HepG2 (cell line): ENCODE measurements at regions not wholly inside any gene's neighbourhood (a gene's known extent, or its start where the extent isn't known, plus 50 kb on each side); places are given as distances from the start of the nearest gene placed in this dataset.

ENCODE experiments used
- ATAC-seq: fragments of 200-7000 bp; cut with Tn5 transposase; 3 replicates; pipeline ENCODE4 v1.9.1; 2020; ENCODE audit warnings: mild to moderate bottlenecking, moderate library complexity
- BruUV-seq: library from RNA; stranded (reverse); fragments of 400-500 nt; replicated peaks from 2 replicates; lab custom pipeline; 2021; lab: Mats Ljungman, UMichigan
- CTCF ChIA-PET: fragments of 300-600 bp; formaldehyde crosslinking; extraction: SDS; loops from one replicate; lab custom pipeline; 2021; ENCODE audit warnings: low total read pairs, inconsistent platforms, low intra/inter-chr PET ratio; lab: Yijun Ruan, JAX
- POLR2A ChIA-PET: fragments of 350-600 bp; sonication (Branson Sonifier 250); formaldehyde crosslinking; loops from one replicate; lab custom pipeline; 2020; ENCODE audit warnings: antibody characterized with exemption, inconsistent platforms; lab: Yijun Ruan, JAX
- DNase-seq: peaks from one replicate; pipeline ENCODE4 v3.0.0-alpha.2; 2015; ENCODE audit warnings: low spot score
- FAIRE-seq: peaks from 3 replicates; lab custom pipeline; 2011; peaks lifted over from hg19 to GRCh38; lab: Jason Lieb, UNC
- H2AFZ ChIP-seq: one replicate; pipeline ENCODE4 v1.6.1; 2011; ENCODE audit warnings: low read length, inconsistent platforms
- H3K27ac ChIP-seq: fragments of 300-600 bp; 3 replicates; pipeline ENCODE4 v1.8.0; 2011; ENCODE audit warnings: mixed run types, mild to moderate bottlenecking, mixed read lengths, low read length, inconsistent platforms; ENCODE audit not compliant: insufficient read depth; ENCODE audit errors: extremely low read length
- H3K27me3 ChIP-seq, 2 experiments: fragments of 200-600 bp in 1 of 2; 2 replicates in 1 of 2; 3 replicates in 1 of 2; pipeline versions ENCODE4 v1.6.0 to v1.8.0; 2011; ENCODE audit warnings: low read length in 2 of 2, mild to moderate bottlenecking in 2 of 2, moderate library complexity in 2 of 2, inconsistent platforms in 1 of 2; ENCODE audit not compliant: insufficient read depth in 2 of 2, control insufficient read depth in 1 of 2
- H3K36me3 ChIP-seq, 2 experiments: fragments of 200-600 bp in 1 of 2; replicated peaks in 1 of 2; 2 replicates in 1 of 2; 3 replicates in 1 of 2; pipeline versions ENCODE4 v1.5.1 to v1.8.0; 2011; ENCODE audit warnings: low read length in 2 of 2, inconsistent platforms in 1 of 2; ENCODE audit not compliant: insufficient read depth in 2 of 2, control insufficient read depth in 1 of 2
- H3K4me1 ChIP-seq: 2 replicates; pipeline ENCODE4 v1.5.1; 2012; ENCODE audit warnings: low read length, inconsistent platforms; ENCODE audit not compliant: insufficient read depth
- H3K4me2 ChIP-seq: 2 replicates; pipeline ENCODE4 v1.6.0; 2011; ENCODE audit warnings: low read depth, low read length, inconsistent platforms
- H3K4me3 ChIP-seq, 3 experiments: fragments of 200-600 bp in 1 of 3; sonication (generic), shearing (Covaris generic) in 1 of 3; replicated peaks in 1 of 3; 2 replicates each; pipeline ENCODE4 v1.5.1; 2011 to 2016; ENCODE audit warnings: low read length in 3 of 3, inconsistent platforms in 2 of 3, low read depth in 2 of 3, mild to moderate bottlenecking in 2 of 3, control low read depth in 1 of 3, mixed read lengths in 1 of 3; ENCODE audit not compliant: insufficient read depth in 1 of 3
- H3K79me2 ChIP-seq: one replicate; pipeline ENCODE4 v1.6.1; 2011; ENCODE audit warnings: low read length, inconsistent platforms; ENCODE audit not compliant: insufficient read depth
- H3K9ac ChIP-seq: 2 replicates; pipeline ENCODE4 v1.6.0; 2011; ENCODE audit warnings: mild to moderate bottlenecking, low read depth, low read length, inconsistent platforms; ENCODE audit not compliant: insufficient read depth
- H3K9me3 ChIP-seq: 2 replicates; pipeline ENCODE4 v1.5.1; 2012; ENCODE audit warnings: mild to moderate bottlenecking, low read length
- H4K20me1 ChIP-seq: 2 replicates; pipeline ENCODE4 v1.6.0; 2011; ENCODE audit warnings: inconsistent platforms, mild to moderate bottlenecking, low read length, moderate library complexity; ENCODE audit not compliant: insufficient read depth
- GATA4 ChIP-seq: sonication (generic); IDR thresholded peaks from 2 replicates; pipeline ENCODE4 v1.6.1; 2016; ENCODE audit warnings: antibody characterized with exemption, low read depth, borderline replicate concordance
- HDAC1 ChIP-seq: sonication (generic); formaldehyde crosslinking; IDR thresholded peaks from 2 replicates; pipeline ENCODE4 v1.5.1; 2020; ENCODE audit warnings: mild to moderate bottlenecking, missing genetic modification reagents
- HNRNPH1 ChIP-seq: fragments of 200-400 bp; formaldehyde crosslinking; optimal IDR thresholded peaks from 2 replicates; pipeline ENCODE3; 2017; ENCODE audit warnings: mild to moderate bottlenecking, low read depth, low read length
- NFE2 ChIP-seq: sonication (generic); formaldehyde crosslinking; IDR thresholded peaks from 2 replicates; pipeline ENCODE4 v1.4.0; 2020; ENCODE audit warnings: missing genetic modification reagents
- PBX2 ChIP-seq: IDR thresholded peaks from 2 replicates; pipeline ENCODE4 v1.6.1; 2016; ENCODE audit warnings: control low read depth
- ZBTB42 ChIP-seq: sonication (generic); formaldehyde crosslinking; IDR thresholded peaks from 2 replicates; pipeline ENCODE4 v1.5.0; 2020; ENCODE audit warnings: mild to moderate bottlenecking, missing genetic modification reagents
- ZNF12 ChIP-seq: sonication (generic); formaldehyde crosslinking; IDR thresholded peaks from 2 replicates; pipeline ENCODE4 v1.5.0; 2020; ENCODE audit warnings: missing genetic modification reagents
- ZNF235 ChIP-seq: sonication (generic); formaldehyde crosslinking; IDR thresholded peaks from 2 replicates; pipeline ENCODE4 v1.8.1; 2023; ENCODE audit warnings: mild to moderate bottlenecking, missing genetic modification reagents, borderline replicate concordance
- ZNF557 ChIP-seq: sonication (generic); formaldehyde crosslinking; IDR thresholded peaks from 2 replicates; pipeline ENCODE4 v1.4.0; 2020; ENCODE audit warnings: missing genetic modification reagents
- ZNF570 ChIP-seq: sonication (generic); formaldehyde crosslinking; IDR thresholded peaks from 2 replicates; pipeline ENCODE4 v1.4.0; 2020; ENCODE audit warnings: mild to moderate bottlenecking, missing genetic modification reagents, borderline replicate concordance
- ZNF7 ChIP-seq: IDR thresholded peaks from 2 replicates; pipeline ENCODE4 v1.6.1; 2016; ENCODE audit warnings: missing biosample characterization, missing genetic modification reagents
- ZNF761 ChIP-seq: sonication (generic); formaldehyde crosslinking; conservative IDR thresholded peaks from 2 replicates; pipeline ENCODE4 v1.4.0; 2020; ENCODE audit warnings: mild to moderate bottlenecking, missing genetic modification reagents
- WGBS: methylation state at CpG from one replicate; pipeline ENCODE4 v1.1.6; 2017; ENCODE audit warnings: low lambda C conversion rate; 5-methylcytosine and 5-hydroxymethylcytosine counted together
- in situ Hi-C: cut with HindIII; loops from 2 replicates; pipeline ENCODE4 v1.10.0; 2017; ENCODE audit warnings: low pct_unique_long_range_greater_than_20kb; ENCODE audit not compliant: extremely low pct_ligation_motif_present
- intact Hi-C: fragments of 100-400 bp; cut with micrococcal nuclease; formaldehyde crosslinking; loops from one replicate; pipeline ENCODE4 v1.10.0; 2022; ENCODE audit not compliant: unreplicated experiment

GRCh38 chr1:209431813-209432442 is 151.6 kb upstream of the CAMK1G start:
- no peak for ATAC-seq
- WGBS = 58% methylated on average over 11 of the region's 12 CpGs
- BruUV-seq = no TSS peak
- H3K36me3 ChIP-seq = no peaks in the 10 kb centered on the region
- H3K9ac ChIP-seq = no peak overlapping the region
- H3K9me3 ChIP-seq = no peaks in the 10 kb centered on the region
- H3K27me3 ChIP-seq = no peaks in the 10 kb centered on the region; a peak in 1 of 5 replicates
- TF ChIP-seq NFE2 (CRISPR knock-in tag) (no peak), HDAC1 (CRISPR knock-in tag) (no peak), ZNF761 (CRISPR knock-in tag) (no peak), HNRNPH1 (no peak), PBX2 (CRISPR knock-in tag) (no peak), ZNF235 (CRISPR knock-in tag) (no peak), GATA4 (no peak), ZNF7 (CRISPR knock-in tag) (no peak), ZNF570 (no peak), ZNF12 (CRISPR knock-in tag) (no peak), ZNF557 (no peak), ZBTB42 (CRISPR knock-in tag) (no peak)
- H4K20me1 ChIP-seq = no peaks in the 10 kb centered on the region
- FAIRE-seq = no peak
- H3K4me1 ChIP-seq = no peaks in the 10 kb centered on the region
- no peaks in the 10 kb centered on the region for H3K79me2 ChIP-seq
- DNase-seq = no peak
- H3K4me2 ChIP-seq = no peak overlapping the region
- H3K27ac ChIP-seq = no peak overlapping the region
- intact Hi-C loops = loop anchor here (10.0 kb wide), 1 partner anchor 227 kb away; no protein-coding TSS in a partner anchor
- ChIA-PET CTCF (no interaction called here), POLR2A (no interaction called here)
- in situ Hi-C loops = no loop called here
- no peak overlapping the region for H2AFZ ChIP-seq
- H3K4me3 ChIP-seq = no peak overlapping the region
